Stimulated activated CD8-positive, alpha-beta memory T cell treated with anti-CD3 and anti-CD28 coated beads, Interleukin-15, amount 100 ng/mL, for 4 hours (primary cell): ENCODE measurements at regions not wholly inside any gene's neighbourhood (a gene's known extent, or its start where the extent isn't known, plus 50 kb on each side); places are given as distances from the start of the nearest gene placed in this dataset.

Experiments
- DNase-seq, 2 donors: peaks; one replicate each; pipeline ENCODE4 v3.0.0-alpha.2; 2020; ENCODE audit warnings: low read depth in 2 of 2

GRCh38 chr7:25885057-25885576, 266.9 kb upstream of the NFE2L3 start:
- DNase-seq, result no peak

- DNase-seq, result no peak
Measured at GRCh38 chr7:25886387-25887240, 265.4 kb upstream of the NFE2L3 start.

GRCh38 chr7:25887266-25887665, 264.7 kb upstream of the NFE2L3 start:
- no peak for DNase-seq

DNA sequence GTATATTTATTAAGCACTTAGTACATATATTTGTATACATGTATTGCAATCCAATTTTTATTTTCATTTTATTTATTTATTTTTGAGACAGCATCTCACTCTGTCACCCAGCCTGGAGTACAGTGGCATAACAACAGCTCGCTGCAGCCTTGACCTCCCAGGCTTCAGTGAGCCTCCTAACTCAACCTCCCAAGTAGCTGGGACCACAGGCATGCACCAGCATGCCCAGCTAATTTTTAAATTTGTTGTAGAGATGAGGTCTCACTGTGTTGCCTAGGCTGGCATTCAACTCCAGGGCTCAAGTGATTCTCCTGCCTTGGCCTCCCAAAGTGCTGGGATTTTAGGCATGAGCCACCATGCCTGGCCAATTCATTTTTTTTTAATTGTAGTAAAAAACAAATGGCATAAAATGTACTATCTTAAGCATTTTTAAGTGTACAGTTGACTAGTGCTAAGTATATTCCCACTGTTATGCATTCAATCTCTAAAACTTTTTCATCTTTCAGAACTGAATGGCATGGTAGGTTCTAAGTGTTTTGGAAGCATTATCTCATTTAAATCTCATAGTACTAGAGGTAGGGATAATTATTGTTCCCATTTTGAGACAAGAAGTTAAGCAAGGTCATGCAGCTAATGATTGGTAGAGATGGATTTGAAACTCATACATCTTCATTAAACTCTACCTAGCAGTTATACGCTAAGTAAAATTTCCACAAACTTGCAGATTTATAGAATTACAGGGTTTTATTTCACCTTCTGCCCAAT, 264.0 kb upstream of the NFE2L3 start:
- no peak for DNase-seq

DNA sequence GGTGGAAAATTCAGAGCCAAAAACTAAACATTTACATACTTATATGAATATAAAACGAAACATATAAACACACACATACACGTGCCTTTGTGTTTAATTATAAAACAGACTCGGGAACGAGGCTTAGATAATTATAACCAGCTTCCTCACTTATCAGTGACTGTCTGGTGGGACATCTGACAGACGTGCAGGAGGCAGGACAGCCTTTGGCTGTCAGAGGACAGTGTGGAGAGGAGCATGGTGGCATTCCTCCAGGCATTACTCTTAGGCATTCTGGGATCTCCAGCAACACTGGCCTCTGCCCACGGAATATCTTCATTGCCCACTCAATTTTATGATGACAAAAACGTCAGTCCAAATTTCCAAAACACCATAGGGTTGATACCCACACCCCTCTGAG, 262.2 kb upstream of the NFE2L3 start:
- DNase-seq, result no peak

GRCh38 chr7:25891591-25891990, 260.4 kb upstream of the NFE2L3 start:
- DNase-seq, result no peak

DNA sequence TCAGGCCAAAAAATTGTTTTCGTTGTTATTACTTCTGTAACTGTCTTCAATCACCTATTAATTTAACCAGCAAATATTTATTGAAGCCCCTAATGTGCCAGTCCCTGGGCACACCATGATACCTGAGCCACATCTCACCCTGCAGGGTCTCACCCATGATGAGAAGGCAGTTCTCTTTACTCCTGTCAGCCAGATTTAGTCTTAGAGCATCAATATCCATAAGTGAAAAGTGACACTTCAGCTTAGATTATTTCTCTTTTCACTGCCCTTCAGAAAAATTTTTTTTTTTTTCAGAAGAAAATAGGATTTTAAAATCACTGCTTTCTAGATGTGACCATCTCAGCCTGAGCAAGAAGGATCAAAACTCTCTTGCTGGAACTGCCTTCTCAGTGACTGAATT, 258.6 kb upstream of the NFE2L3 start:
- no peak for DNase-seq

DNA sequence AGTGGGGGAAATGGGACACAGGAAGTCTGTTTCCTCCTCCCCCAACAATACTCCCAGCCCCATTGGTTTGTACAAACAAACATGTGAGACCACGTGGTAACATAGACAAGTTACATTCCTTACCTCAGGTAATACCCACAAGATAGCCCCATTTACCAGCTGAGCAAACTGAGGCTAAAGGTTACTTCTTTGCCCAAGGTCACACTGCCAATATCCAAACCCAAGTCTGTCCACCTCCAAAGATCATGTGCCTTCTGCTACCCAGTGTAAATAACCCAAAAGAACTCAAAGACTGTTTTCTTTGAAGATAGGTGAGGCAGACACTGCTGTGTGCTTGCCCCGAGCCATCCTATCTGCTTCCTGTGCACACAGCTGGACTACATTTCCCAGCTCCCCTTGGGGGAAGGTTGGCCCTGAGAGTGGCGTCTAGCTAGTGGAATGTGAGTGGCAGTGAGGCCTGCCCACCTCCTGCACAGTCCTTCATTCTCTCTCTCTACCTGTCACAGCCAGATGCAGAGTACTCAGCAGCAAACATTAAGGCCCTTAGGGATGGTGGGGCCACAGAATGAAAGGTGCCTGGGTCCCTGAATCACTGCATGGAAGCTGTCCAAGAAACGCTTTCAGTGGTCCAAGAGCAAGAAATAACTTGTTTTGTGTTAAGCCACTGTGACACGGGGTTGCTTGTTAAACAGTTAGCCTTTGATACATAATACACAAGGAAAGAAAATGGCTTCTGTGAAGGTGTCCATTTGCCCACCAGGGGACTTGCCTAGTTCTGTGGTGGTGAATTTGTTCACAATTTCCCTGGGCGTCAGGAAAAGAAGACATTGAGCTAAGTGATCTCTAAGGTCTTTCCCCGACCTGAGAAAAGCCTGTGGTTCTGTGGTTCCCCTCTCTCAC, 257.7 kb upstream of the NFE2L3 start:
- no peak for DNase-seq

- DNase-seq, result peak; percentile 14 to 32
Measured at GRCh38 chr7:25894902-25895791, 256.9 kb upstream of the NFE2L3 start.

DNA sequence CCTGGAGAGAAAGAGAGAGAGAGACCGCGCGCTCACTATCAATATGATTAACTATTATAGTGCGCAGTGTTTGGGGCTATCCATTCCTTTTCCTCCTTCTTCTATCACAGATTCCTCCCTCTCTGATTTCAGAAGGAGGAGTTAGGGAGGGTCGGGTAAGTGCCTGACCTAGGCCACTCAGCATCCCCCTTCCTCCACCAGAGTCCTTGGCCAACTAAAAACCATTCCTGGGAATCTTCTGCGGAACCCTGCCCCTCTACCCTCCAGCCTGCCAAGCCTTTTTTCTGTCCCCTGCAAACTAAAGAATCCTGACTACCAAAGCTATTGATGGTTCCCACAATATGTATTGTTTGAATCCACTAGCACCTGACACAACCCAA, 256.2 kb upstream of the NFE2L3 start:
- DNase-seq, result no peak

GRCh38 chr7:25897261-25897782, 254.7 kb upstream of the NFE2L3 start:
- DNase-seq, result no peak

GRCh38 chr7:25900245-25900644, 251.8 kb upstream of the NFE2L3 start:
- no peak for DNase-seq

- no peak for DNase-seq
Measured at GRCh38 chr7:25900877-25901276, 251.1 kb upstream of the NFE2L3 start.

- no peak for DNase-seq
Measured at GRCh38 chr7:25901658-25902057, 250.3 kb upstream of the NFE2L3 start.

DNA sequence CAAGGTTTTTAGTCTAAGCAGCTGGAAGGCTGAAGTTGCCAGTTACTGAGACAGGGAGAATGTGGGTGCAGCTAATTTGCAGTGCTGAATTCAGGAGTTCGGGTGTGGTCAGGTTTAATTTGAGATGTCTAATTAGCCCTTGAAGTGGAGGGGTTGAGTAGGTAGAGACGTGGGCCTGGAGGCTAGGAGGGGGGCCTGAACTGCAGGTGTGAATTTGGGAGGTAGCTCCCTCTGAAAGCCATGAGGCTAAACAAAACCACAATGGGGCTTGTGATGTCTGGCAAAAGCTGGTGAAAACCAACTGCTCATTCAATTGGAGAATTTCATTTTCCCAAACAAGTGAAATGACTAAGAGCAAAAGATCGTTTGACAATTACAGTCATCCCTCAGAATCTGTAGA, 246.0 kb upstream of the NFE2L3 start:
- DNase-seq, result no peak

GRCh38 chr7:25906760-25907159, 245.2 kb upstream of the NFE2L3 start:
- DNase-seq, result no peak

- DNase-seq, result no peak
Measured at GRCh38 chr7:25907214-25907613, 244.8 kb upstream of the NFE2L3 start.

GRCh38 chr7:25907731-25908130, 244.3 kb upstream of the NFE2L3 start:
- DNase-seq, result no peak

- no peak for DNase-seq
Measured at GRCh38 chr7:25908154-25908949, 243.6 kb upstream of the NFE2L3 start.
